Stomach (tissue), 8 donors: ENCODE measurements at regions not wholly inside any gene's neighbourhood (a gene's known extent, or its start where the extent isn't known, plus 50 kb on each side); places are given as distances from the start of the nearest gene placed in this dataset.
"Not testable (repeated sequence)": the region's sequence is repeated elsewhere in the genome, so short reads cannot be mapped to it uniquely, and the experiment has no call there.

Source experiments
- DNase-seq, 2 donors: peaks; one replicate each; pipeline versions ENCODE4 v3.0.0 to v3.0.0-alpha.2; 2013 to 2019
- H3K27ac ChIP-seq, 5 donors: fragments of 200-600 bp in 4 of 5; sonication (generic) in 4 of 5; one replicate each; pipeline ENCODE4 v1.5.1; 2013 to 2019; ENCODE audit warnings: mild to moderate bottlenecking in 1 of 5, moderate library complexity in 1 of 5
- H3K27me3 ChIP-seq, 3 donors: fragments of 200-600 bp; sonication (generic); one replicate each; pipeline ENCODE4 v1.5.1; 2017 to 2019; ENCODE audit warnings: mixed run types in 1 of 3
- H3K36me3 ChIP-seq, 4 donors: fragments of 200-600 bp; sonication (generic); 1 replicate in 3 of 4; 2 replicates in 1 of 4; pipeline ENCODE4 v1.5.1; 2016 to 2019
- H3K4me1 ChIP-seq, 4 donors: fragments of 200-600 bp; sonication (generic); one replicate each; pipeline ENCODE4 v1.5.1; 2016 to 2019
- H3K4me3 ChIP-seq, 4 donors: fragments of 200-600 bp; sonication (generic) in 3 of 4; one replicate each; pipeline ENCODE4 v1.5.1; 2016 to 2019; ENCODE audit warnings: mild to moderate bottlenecking in 1 of 4
- H3K9me3 ChIP-seq, 4 donors: fragments of 200-600 bp; sonication (generic); one replicate each; pipeline ENCODE4 v1.5.1; 2016 to 2019
- EP300 ChIP-seq: sonication (generic); formaldehyde crosslinking; IDR thresholded peaks from one replicate; pipeline ENCODE4 v1.6.1; 2017; ENCODE audit warnings: antibody characterized with exemption
- POLR2A ChIP-seq, 4 donors: fragments of 450-650 bp; IDR thresholded peaks; one replicate each; pipeline ENCODE4 v1.6.1; 2016; ENCODE audit warnings: antibody characterized with exemption in 4 of 4, control low read depth in 2 of 4, mild to moderate bottlenecking in 1 of 4, moderate library complexity in 1 of 4
- POLR2AphosphoS5 ChIP-seq, 3 donors: sonication (generic); formaldehyde crosslinking; IDR thresholded peaks; one replicate each; pipeline ENCODE4 v1.6.1; 2016; ENCODE audit warnings: antibody characterized with exemption in 3 of 3
- WGBS, 5 donors: extraction: QIAGEN DNeasy Blood & Tissue Kit in 3 of 5; methylation state at CpG; one replicate each; pipeline versions ENCODE4 v1.1.5 to v1.1.7; 2013 to 2018; 5-methylcytosine and 5-hydroxymethylcytosine counted together
- intact Hi-C: fragments of 100-400 bp; cut with DNase I; formaldehyde crosslinking; loops from one replicate; pipeline ENCODE4 v1.15.1; 2023; ENCODE audit warnings: low total_unique reads
- TF ChIP-seq, protein P1 (sequence below), 7 experiments: fragments of 450-650 bp in 4 of 7; fragments of 200-600 bp in 3 of 7; sonication (generic) in 3 of 7; IDR thresholded peaks; one replicate each; pipeline ENCODE4 v1.5.1; 2016 to 2019; ENCODE audit warnings: antibody characterized with exemption in 7 of 7, control low read depth in 2 of 7, mild to moderate bottlenecking in 1 of 7
- donor health status: healthy with polysubstance abuse.
- donor health status: Bipolar disorder and iron deficiency.
- donor health status: healthy.

DNA sequence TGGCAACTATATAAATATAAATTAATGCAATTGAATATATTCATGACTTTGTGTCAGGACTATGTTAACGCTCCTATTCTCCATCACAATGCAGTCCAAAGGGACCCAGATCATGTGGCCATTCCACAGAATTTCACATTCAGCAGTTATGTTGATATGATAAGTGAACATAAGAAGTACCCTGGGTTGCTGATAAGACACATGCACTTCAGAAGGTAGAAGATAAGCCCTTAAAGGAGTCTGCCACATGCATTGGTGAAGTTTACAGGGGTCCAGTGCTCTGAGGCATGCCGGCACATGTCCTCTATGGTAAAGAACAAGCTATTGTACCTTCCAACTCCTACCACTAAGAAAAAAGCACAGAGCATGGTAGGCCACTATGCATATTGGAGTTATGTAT, 76.4 kb downstream of the PHAX start:
- H3K27me3 ChIP-seq = peaks cover 0 to 6% (median 0%) of the 10 kb centered on the region in 3 donors
- intact Hi-C loops = loop anchor here (5.0 kb wide), 1 partner anchor 105 kb away; no protein-coding TSS in a partner anchor
- no peaks in the 10 kb centered on the region for H3K36me3 ChIP-seq
- DNase-seq = no peak
- no peak overlapping the region for H3K27ac ChIP-seq
- 77 to 93% (median 81%) methylated on average over 2 of the region's 2 CpGs for WGBS, 5 donors
- TF ChIP-seq POLR2AphosphoS5 (IDR thresholded peaks at IDR 0.05) (no peak), EP300 (no peak), POLR2A (IDR thresholded peaks at IDR 0.05) (no peak)
- TF ChIP-seq, protein P1, sequence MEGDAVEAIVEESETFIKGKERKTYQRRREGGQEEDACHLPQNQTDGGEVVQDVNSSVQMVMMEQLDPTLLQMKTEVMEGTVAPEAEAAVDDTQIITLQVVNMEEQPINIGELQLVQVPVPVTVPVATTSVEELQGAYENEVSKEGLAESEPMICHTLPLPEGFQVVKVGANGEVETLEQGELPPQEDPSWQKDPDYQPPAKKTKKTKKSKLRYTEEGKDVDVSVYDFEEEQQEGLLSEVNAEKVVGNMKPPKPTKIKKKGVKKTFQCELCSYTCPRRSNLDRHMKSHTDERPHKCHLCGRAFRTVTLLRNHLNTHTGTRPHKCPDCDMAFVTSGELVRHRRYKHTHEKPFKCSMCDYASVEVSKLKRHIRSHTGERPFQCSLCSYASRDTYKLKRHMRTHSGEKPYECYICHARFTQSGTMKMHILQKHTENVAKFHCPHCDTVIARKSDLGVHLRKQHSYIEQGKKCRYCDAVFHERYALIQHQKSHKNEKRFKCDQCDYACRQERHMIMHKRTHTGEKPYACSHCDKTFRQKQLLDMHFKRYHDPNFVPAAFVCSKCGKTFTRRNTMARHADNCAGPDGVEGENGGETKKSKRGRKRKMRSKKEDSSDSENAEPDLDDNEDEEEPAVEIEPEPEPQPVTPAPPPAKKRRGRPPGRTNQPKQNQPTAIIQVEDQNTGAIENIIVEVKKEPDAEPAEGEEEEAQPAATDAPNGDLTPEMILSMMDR (IDR thresholded peaks at IDR 0.05) = no peak
- H3K9me3 ChIP-seq = no peaks in the 10 kb centered on the region
- H3K4me1 ChIP-seq = no peaks in the 10 kb centered on the region
- no peak overlapping the region for H3K4me3 ChIP-seq

DNA sequence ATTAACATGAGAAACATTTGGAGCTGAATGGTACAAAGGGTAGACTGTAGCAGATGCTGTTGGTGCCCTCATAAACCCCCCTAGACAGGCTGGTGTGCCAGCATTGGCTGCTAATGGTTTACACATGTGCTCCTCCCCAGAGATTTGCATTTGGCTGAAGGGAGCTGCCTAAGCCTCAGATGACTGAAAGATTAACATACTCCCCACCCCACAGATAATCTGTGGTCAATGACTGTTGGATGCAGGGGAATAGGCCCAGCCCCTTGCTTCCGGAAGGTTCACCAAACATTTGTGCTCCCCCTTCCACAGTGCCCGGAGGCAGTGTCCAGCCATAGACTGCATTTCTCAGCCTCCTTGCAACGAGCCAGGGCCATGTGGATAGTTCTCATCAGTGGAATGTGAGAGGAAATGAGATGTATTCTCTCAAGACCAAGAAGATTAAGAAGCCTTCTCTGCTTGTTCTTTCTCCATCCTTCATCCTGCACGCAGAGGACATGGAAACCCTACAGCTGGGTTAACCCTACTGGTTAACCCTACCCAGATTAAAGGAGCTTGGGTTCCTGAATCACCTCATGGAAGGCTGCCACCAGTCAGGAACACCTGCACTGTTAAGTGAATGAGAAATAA, 79.6 kb downstream of the PHAX start:
- Histone ChIP-seq H3K36me3 (no peaks in the 10 kb centered on the region), H3K27ac (no peak overlapping the region), H3K4me3 (no peak overlapping the region), H3K27me3 (peaks cover 0 to 19% (median 0%) of the 10 kb centered on the region in 3 donors), H3K9me3 (no peaks in the 10 kb centered on the region), H3K4me1 (no peaks in the 10 kb centered on the region)
- intact Hi-C loops = no loop called here
- peak in 1 of 2 donors; percentile 29 for DNase-seq
- TF ChIP-seq, protein P1 (IDR thresholded peaks at IDR 0.05) = no peak
- TF ChIP-seq POLR2AphosphoS5 (IDR thresholded peaks at IDR 0.05) = no peak
- TF ChIP-seq POLR2A (IDR thresholded peaks at IDR 0.05) = no peak
- TF ChIP-seq EP300 = no peak
- 24 to 41% (median 30%) methylated on average over 4 of the region's 4 CpGs for WGBS, 5 donors

DNA sequence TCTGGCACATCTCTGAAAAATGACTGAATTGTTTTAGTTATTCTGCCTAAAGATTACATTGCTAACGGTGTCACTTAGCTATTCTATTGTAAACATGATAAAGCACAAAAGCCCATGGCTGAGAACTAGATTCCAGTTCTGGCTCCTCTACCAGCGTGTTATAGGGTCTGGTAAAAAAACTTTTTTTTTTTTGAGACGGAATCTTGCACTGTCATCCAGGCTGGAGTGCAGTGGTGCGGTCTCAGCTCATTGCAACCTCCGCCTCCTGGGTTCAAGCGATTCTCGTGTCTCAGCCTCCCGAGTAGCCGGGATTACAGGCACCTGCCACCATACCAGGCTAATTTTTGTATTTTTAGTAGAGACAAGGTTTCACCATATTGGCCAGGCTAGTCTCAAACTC, 80.6 kb downstream of the PHAX start:
- H3K4me1 ChIP-seq, DNase-seq, H3K4me3 ChIP-seq, H3K27ac ChIP-seq, intact Hi-C loops, H3K9me3 ChIP-seq, H3K36me3 ChIP-seq: not testable (repeated sequence)
- WGBS, 5 donors = 66 to 81% (median 75%) methylated on average over 9 of the region's 9 CpGs
- H3K27me3 ChIP-seq = peaks cover 0 to 19% (median 0%) of the 10 kb centered on the region in 3 donors

- Histone ChIP-seq H3K27me3 (peaks cover 0 to 19% (median 0%) of the 10 kb centered on the region in 3 donors), H3K4me3 (no peak overlapping the region), H3K9me3 (no peaks in the 10 kb centered on the region), H3K36me3 (no peaks in the 10 kb centered on the region), H3K4me1 (no peaks in the 10 kb centered on the region), H3K27ac (no peak overlapping the region)
- DNase-seq = peak in 1 of 2 donors; percentile 26
- intact Hi-C loops = no loop called here
- WGBS, 5 donors = 79 to 88% (median 84%) methylated on average over 6 of the region's 6 CpGs
- no peak for TF ChIP-seq POLR2AphosphoS5 (IDR thresholded peaks at IDR 0.05)
- TF ChIP-seq POLR2A (IDR thresholded peaks at IDR 0.05) = no peak
- TF ChIP-seq, protein P1 (IDR thresholded peaks at IDR 0.05) = no peak
- no peak for TF ChIP-seq EP300
Measured at GRCh38 chr5:126681970-126682369, 81.2 kb downstream of the PHAX start.

DNA sequence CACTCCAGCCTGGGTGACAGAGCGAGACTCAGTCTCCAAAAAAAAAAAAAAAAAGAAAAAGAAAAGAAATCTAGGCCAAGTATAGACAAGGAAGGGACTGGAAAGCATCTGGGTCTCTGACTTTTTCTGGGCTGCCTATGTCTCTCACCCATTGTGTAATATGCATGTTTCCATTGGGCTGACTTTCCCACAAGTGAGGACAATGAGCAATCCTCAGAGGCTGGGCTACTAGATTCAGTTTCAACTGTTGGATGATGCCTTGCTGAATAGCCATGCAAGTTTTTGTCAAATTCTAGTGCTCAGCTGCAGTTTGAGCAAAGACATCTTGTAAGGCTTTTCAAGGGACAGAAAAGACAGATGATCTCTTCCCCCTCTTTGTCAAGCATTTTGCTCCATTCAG, 82.1 kb downstream of the PHAX start:
- 91 to 100% (median 100%) methylated on average over 1 of the region's 1 CpG; no CpG with 5 or more reads in 1 of the 5 donors for WGBS, 5 donors
- no peak overlapping the region for H3K27ac ChIP-seq
- intact Hi-C loops = no loop called here
- no peaks in the 10 kb centered on the region for H3K9me3 ChIP-seq
- DNase-seq = no peak
- peaks cover 0 to 19% (median 0%) of the 10 kb centered on the region in 3 donors for H3K27me3 ChIP-seq
- H3K36me3 ChIP-seq = no peaks in the 10 kb centered on the region
- H3K4me3 ChIP-seq = no peak overlapping the region
- TF ChIP-seq POLR2A (IDR thresholded peaks at IDR 0.05) (no peak), EP300 (no peak), POLR2AphosphoS5 (IDR thresholded peaks at IDR 0.05) (no peak)
- TF ChIP-seq, protein P1 (IDR thresholded peaks at IDR 0.05) = no peak
- H3K4me1 ChIP-seq = no peaks in the 10 kb centered on the region
